HG02973 (cell line): ENCODE measurements at regions not wholly inside any gene's neighbourhood (a gene's known extent, or its start where the extent isn't known, plus 50 kb on each side); places are given as distances from the start of the nearest gene placed in this dataset.

ENCODE experiments used
- ATAC-seq: cut with Tn5 transposase; IDR thresholded peaks from one replicate; pipeline ENCODE4 v1.9.1; 2021; ENCODE audit warnings: moderate library complexity; ENCODE audit not compliant: unreplicated experiment

DNA sequence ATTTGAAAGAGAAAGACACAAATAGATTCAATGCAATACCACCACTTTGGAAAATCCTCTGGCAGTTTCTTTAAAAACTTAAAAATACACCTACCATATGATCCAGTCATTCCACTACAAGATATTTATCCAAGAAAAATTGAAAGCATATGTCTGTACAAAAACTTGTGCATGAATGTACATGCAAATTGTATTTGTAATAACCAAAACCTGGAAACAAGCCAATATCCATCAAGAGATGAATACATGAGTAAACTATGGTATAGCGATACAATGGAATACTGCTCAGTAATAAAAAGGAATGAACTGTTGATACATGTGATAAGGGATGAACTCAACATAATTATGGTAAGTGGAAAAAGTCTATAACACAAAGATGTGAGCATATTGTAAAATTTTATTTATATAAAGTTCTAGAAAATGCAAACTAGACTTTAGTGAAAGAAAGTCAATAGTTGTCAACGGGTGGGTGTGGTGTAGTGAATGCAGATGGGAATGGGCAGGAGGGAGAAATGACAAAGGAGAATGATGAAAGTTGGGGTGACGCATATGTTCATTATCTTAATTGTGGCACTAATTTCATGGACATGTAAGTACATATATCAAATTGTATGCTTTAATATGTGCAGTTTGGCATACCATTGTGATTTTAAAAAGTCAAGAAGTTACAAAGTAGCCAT is 347.5 kb downstream of the SAMD5 start:
- ATAC-seq: no peak

- ATAC-seq: no peak
Observed at GRCh38 chr6:147856687-147857086, 348.2 kb downstream of the SAMD5 start.

DNA sequence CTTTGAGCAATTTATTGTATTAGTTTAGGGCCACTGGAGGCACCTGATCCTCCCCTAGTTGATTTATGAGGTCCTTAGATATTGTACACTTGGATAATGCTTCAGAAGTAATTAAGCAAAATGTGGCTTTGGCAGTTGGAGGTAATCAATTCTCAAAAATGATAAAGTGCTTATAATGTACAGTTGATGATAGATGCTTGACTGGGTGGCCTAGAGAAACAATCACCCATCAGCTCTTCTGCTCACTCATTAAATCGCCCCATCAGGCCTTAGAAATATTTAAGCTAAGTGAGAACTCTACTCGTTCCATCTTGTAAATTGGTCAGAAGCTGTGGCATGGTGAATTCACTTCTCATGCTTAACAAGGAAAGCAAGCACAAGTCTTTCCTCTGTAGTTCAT is 349.9 kb downstream of the SAMD5 start:
- ATAC-seq: no peak

- no peak for ATAC-seq
Observed at GRCh38 chr6:147859071-147859470, 350.6 kb downstream of the SAMD5 start.

DNA sequence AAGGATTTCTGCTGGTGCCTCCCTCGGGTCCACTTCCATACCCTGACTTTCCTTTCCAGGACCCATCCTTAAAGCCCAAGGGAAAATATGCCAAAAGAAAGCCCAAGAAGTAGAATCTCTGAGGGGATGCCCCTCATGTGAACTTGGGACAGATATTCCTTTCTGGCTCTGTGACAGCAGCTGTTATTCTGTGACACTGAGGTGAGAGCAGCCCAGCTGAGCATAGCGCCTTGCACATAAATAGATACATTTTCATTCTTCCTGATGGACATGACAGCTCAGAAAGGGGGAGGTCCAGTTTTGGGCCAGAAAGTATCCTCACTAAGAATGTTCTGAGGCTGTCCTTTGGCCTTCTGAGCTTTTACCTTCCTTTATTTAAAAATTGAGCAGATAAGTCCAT is 353.2 kb downstream of the SAMD5 start:
- no peak for ATAC-seq

DNA sequence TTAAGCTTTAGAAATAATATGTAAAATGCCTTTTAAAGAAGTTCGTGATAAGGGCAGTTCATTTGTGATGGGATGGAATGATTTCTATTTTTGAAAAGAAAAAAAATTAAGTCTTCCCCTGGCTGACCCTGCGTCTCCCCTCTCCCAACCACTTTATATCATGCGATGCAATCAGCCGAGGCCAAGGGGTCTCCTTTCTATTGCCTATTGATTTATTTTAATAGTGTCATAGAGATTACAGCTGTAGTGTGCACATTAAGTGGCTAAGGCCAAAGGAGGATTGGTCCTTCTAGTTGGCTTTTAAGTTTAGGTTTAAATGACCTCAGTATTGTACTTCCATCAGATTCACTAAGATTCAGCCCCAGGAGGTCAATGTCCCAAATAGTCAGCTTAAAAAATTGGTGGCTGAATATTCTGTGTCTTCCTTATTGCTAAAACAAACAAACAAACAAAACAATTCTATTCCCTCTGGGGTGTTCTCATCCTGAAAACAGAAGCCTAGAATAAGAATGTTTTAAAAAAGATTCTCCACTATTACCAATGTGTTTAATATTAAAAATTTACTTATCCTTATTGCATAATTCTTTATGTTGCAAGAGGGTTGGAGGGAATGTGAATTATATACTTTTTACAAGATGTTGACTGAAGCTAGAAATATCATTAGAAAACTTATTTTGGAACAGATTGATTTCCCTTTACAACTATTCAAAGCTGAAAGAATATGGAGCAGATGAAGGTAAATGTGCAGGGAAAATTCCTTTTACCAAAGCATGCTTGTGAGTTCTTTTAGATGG is 359.1 kb downstream of the SAMD5 start:
- ATAC-seq: no peak

- no peak for ATAC-seq
Observed at GRCh38 chr6:147868427-147869190, 360.1 kb downstream of the SAMD5 start.

GRCh38 chr6:147869201-147869600 is 360.7 kb downstream of the SAMD5 start:
- ATAC-seq: no peak

DNA sequence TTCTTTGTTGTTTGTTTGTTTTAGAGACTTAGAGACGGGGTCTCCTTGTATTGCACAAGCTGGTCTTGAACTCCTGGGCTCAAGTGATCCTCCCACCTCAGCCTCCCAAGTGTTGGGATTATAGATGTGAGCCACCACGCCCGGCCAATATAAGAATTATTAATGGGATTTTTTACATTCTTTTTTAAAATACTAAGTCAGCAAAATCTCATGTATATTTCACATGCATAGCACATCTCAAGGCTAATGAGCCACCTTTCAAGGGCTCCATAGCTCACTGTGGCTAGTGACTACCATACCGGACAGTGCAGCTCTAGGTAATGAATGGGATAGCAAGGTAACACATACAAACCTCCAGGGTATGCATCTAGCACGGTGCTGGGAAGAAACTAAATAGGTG is 361.4 kb downstream of the SAMD5 start:
- no peak for ATAC-seq

DNA sequence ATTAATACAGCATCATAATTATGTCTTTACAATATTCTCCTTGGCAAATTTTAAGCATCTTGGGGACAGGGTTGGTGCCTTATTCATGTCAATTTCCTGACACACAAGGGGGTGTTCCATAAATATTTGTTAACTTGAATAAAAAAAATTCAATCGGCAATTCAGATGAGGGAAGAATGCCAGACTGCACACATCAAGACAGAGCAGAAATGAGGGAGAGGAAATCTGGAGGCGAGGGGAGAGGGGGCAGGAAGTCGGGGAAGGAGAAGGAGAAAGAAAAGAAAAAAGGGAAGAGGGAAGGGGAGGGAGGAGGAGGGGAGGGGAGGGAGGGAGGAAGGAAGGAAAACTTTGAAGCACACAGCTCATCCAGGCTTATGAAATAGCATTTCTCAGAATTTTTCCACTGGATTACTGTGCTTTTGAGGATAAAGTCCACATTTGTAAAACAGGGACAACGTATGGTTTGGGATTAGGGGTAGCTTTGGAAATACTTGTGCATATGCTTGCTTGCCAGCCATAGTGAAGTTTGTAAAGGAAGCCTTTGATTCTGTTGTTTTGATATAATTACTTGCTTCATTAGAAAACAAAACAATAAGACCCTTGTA is 362.1 kb downstream of the SAMD5 start:
- ATAC-seq: no peak

DNA sequence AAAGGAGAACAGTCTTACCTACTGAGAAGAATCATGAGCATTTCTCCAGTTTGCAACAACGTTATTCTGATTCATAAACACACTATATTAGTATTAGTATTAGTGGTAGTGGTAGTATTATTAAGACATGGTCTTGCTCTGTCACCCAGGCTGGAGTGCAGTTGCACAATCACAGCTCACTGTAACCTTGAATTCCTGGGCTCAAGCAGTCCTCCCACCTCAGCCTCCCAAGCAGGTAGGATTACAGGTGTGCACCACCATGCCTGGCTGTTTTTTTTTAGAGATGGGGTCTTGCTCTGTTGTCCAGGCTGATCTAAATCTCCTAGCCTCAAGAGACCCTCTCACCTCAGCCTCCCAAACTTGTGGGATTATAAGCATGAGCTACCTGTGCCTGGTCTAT is 363.5 kb downstream of the SAMD5 start:
- ATAC-seq: no peak

GRCh38 chr6:147873816-147874215 is 365.3 kb downstream of the SAMD5 start:
- no peak for ATAC-seq

DNA sequence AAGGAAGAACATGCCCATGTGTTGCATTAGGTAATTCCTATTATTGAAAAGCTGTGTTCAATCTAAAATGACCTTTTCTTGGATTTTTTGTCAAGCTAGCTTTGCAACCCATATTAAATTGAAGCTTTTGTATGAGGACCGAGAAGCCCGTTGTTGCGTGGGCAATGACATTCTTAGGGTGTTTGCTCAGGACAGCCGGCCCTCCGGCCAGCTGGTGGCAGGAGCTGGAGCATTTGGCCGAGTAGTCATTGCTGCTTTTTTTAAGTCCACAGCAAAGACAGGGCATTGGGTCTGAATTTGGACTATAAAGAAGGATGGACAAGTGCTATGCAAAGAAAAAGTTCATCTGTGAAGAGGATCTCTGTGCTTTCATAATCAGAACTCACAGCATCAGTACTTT is 365.8 kb downstream of the SAMD5 start:
- ATAC-seq: no peak

DNA sequence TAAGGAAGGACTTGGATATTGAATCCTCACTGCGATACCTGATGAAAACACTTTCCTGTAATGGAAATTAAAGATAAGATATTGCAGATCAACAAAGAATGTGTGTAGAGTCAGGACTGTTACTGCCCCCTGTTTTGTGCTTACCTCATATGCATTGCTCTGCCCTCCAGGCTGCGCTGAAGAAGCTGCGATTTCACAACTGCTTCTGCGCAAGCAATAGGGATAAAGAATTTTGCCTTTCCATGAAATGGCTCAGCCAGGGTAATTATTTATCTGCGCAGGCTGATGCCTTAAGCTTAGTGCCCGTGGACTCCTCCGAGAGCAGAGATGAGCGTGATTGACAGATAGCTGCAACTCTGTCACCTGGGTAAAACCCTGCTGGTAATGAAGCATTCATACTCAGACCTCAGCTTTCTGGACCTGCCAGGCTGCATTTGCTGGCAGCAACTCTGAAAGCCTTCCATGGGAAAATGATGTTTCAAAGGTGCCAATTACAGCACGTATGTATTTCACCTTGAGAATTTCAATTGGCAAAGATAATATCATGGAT is 370.6 kb downstream of the SAMD5 start:
- no peak for ATAC-seq

DNA sequence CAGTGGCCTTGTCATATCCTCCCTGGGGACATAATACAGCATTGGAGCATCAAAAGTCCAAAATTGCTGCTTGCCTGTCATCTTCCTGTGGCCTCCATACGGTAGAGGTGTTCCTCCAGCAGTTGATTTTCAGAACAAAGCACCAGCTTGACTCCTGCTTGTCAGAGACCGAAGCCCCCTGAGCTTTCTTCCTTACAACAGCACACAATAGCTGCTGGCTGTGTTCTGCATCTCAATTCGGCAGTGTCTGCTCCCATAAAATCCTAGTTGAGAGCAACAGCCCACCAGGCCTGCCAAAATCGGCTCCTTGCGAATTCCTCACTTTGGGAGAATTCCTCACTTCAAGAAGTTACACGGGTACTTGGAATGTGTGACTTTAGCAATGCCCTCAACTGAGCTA is 372.9 kb downstream of the SAMD5 start:
- no peak for ATAC-seq

- no peak for ATAC-seq
Observed at GRCh38 chr6:147888374-147888773, 379.9 kb downstream of the SAMD5 start.

GRCh38 chr6:147891671-147892070 is 383.2 kb downstream of the SAMD5 start:
- no peak for ATAC-seq

- ATAC-seq: no peak
Observed at GRCh38 chr6:147892476-147892875, 384.0 kb downstream of the SAMD5 start.

- ATAC-seq: no peak
Observed at GRCh38 chr6:147895272-147895671, 386.8 kb downstream of the SAMD5 start.

- ATAC-seq: no peak
Observed at GRCh38 chr6:147900247-147900830, 391.8 kb downstream of the SAMD5 start.

DNA sequence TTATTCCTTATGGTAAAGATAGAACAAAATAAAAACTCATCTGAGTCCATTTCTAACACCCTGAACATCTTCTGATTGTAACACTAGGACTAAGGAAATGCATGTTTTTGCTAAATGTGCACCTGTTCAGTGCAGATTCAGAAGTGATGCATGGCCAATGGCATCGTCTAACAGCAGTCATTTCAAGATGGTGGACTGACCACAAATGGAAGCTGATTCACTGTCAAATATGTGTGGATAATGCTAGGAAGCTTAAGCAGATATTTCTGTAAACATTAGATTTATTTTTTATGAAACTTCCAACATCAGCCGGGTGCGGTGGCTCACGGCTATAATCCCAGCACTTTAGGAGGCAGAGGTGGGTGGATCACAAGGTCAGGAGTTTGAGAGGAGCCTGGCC is 394.8 kb downstream of the SAMD5 start:
- ATAC-seq: no peak
